Right lobe of liver (tissue), 6 donors: ENCODE measurements at regions not wholly inside any gene's neighbourhood (a gene's known extent, or its start where the extent isn't known, plus 50 kb on each side); places are given as distances from the start of the nearest gene placed in this dataset.

Experiments
- ATAC-seq, 4 donors: fragments of 200-7000 bp; cut with Tn5 transposase; one replicate each; pipeline ENCODE4 v1.9.1; 2020; ENCODE audit warnings: mild to moderate bottlenecking in 4 of 4, moderate library complexity in 4 of 4
- DNase-seq, 3 donors: peaks; one replicate each; pipeline ENCODE4 v3.0.0-alpha.2; 2020
- H3K27ac ChIP-seq, 3 donors: fragments of 200-600 bp; one replicate each; pipeline ENCODE4 v1.8.0; 2022
- H3K27me3 ChIP-seq, 2 donors: fragments of 200-600 bp; one replicate each; pipeline ENCODE4 v1.8.0; 2022
- H3K36me3 ChIP-seq, 4 donors: fragments of 200-600 bp; sonication (generic) in 1 of 4; one replicate each; pipeline versions ENCODE4 v1.5.1 to v1.8.0; 2017 to 2022; ENCODE audit warnings: control low read depth in 1 of 4
- H3K4me1 ChIP-seq, 4 donors: fragments of 200-600 bp; sonication (generic) in 1 of 4; one replicate each; pipeline versions ENCODE4 v1.5.1 to v1.8.0; 2017 to 2022; ENCODE audit warnings: control low read depth in 1 of 4
- H3K4me3 ChIP-seq, 3 donors: fragments of 200-600 bp; one replicate each; pipeline ENCODE4 v1.8.0; 2022
- H3K9me3 ChIP-seq, 4 donors: fragments of 200-600 bp; sonication (generic) in 1 of 4; one replicate each; pipeline versions ENCODE4 v1.5.1 to v1.8.0; 2017 to 2022; ENCODE audit warnings: control low read depth in 1 of 4
- POLR2A ChIP-seq: fragments of 450-650 bp; IDR thresholded peaks from one replicate; pipeline ENCODE4 v1.6.1; 2017; ENCODE audit warnings: antibody characterized with exemption, mild to moderate bottlenecking
- WGBS: methylation state at CpG from one replicate; pipeline ENCODE4 v1.1.6; 2018; ENCODE audit warnings: low coverage, low lambda C conversion rate; ENCODE audit not compliant: insufficient coverage; ENCODE audit errors: missing lambda C conversion rate; 5-methylcytosine and 5-hydroxymethylcytosine counted together
- intact Hi-C, 2 donors: fragments of 100-400 bp; cut with DNase I; formaldehyde crosslinking; loops; one replicate each; pipeline versions ENCODE4 v1.11.2 to v1.14.1; 2022
- TF ChIP-seq, protein P1 (sequence below), 4 donors: fragments of 200-600 bp in 3 of 4; fragments of 450-650 bp in 1 of 4; IDR thresholded peaks; one replicate each; pipeline versions ENCODE4 v1.5.1 to v1.8.0; 2016 to 2022; ENCODE audit warnings: antibody characterized with exemption in 4 of 4, mild to moderate bottlenecking in 2 of 4
- donor health status: DM: no; HTN: yes; CAD: no.
- donor health status: DM: no; HTN: no; CAD: no.
- donor health status: DM: no; HTN: no; CAD: no.
- donor health status: DM: no; HTN: yes; CAD: no.
- donor health status: DM: no; HTN: yes; CAD: no.

DNA sequence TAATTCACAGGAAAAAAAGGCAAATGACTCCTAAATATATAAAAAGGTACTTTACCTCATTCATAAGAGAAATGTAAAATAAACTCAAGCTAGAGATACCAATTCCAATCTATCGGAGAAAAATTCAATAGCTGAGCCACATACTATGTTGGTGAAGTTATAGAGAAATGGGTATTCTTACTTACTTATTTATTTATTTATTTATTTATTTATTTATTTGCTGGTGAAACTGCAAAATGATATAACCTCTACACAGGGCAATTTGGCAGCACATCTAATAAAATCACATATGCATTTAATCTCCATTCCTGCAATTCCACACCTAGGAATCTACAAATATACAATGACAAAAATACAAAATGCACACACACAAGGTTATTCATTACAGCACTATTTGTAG is 117.5 kb upstream of the TMEM168 start:
- Histone ChIP-seq H3K27me3 (no peaks in the 10 kb centered on the region), H3K36me3 (no peaks in the 10 kb centered on the region), H3K4me1 (no peaks in the 10 kb centered on the region), H3K27ac (no peak overlapping the region), H3K4me3 (no peak overlapping the region), H3K9me3 (no peaks in the 10 kb centered on the region)
- intact Hi-C loops = no loop called here
- DNase-seq (no peak), ATAC-seq (no peak)
- TF ChIP-seq, protein P1, sequence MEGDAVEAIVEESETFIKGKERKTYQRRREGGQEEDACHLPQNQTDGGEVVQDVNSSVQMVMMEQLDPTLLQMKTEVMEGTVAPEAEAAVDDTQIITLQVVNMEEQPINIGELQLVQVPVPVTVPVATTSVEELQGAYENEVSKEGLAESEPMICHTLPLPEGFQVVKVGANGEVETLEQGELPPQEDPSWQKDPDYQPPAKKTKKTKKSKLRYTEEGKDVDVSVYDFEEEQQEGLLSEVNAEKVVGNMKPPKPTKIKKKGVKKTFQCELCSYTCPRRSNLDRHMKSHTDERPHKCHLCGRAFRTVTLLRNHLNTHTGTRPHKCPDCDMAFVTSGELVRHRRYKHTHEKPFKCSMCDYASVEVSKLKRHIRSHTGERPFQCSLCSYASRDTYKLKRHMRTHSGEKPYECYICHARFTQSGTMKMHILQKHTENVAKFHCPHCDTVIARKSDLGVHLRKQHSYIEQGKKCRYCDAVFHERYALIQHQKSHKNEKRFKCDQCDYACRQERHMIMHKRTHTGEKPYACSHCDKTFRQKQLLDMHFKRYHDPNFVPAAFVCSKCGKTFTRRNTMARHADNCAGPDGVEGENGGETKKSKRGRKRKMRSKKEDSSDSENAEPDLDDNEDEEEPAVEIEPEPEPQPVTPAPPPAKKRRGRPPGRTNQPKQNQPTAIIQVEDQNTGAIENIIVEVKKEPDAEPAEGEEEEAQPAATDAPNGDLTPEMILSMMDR (IDR thresholded peaks at IDR 0.05) = no peak
- TF ChIP-seq POLR2A = no peak
- 93% methylated on average over 1 of the region's 1 CpG for WGBS

DNA sequence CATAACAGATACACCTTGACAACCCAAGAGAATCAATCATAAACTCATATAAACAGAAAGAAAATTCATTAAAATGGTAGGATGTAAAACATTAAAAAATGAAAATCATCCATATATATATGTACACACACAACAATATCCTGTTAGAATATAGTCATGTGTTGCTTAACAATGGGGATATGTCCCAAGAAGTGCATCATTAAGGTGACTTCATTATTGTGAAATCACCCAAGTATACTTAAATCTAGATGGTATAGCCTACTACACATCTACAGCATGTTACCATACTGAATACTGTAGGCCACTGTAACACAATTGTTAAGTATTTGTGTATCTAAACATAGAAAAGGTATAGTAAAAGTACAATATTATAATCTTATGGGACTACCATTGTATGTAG is 115.8 kb upstream of the TMEM168 start:
- TF ChIP-seq, protein P1 (IDR thresholded peaks at IDR 0.05) = no peak
- intact Hi-C loops = no loop called here
- ATAC-seq = no peak

DNA sequence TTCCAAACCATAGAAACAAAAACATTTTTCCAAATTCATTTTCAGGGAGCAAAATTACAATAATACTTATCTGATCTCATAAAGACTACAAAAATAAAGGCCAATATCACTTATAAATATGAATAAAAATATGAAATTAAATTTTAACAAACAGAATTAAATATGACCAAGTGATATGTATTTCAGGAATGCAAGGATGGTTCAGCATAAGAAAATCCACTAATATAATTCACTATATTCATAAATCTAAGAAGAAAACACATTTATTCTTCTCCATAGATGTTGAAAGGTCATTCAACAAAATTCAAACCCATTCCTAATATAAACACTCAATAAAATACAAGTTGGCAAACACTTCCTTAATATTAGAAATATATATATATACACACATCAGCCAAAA is 115.2 kb upstream of the TMEM168 start:
- Histone ChIP-seq H3K27me3 (no peaks in the 10 kb centered on the region), H3K9me3 (no peaks in the 10 kb centered on the region), H3K4me1 (no peaks in the 10 kb centered on the region), H3K36me3 (no peaks in the 10 kb centered on the region), H3K4me3 (no peak overlapping the region), H3K27ac (no peak overlapping the region)
- DNase-seq (no peak), ATAC-seq (no peak)
- TF ChIP-seq, protein P1 (IDR thresholded peaks at IDR 0.05) = no peak
- TF ChIP-seq POLR2A = no peak
- intact Hi-C loops = no loop called here

More for the DNA sequence above, 115.8 kb upstream of the TMEM168 start:
- H3K27me3 ChIP-seq = no peaks in the 10 kb centered on the region
- no peaks in the 10 kb centered on the region for H3K9me3 ChIP-seq
- no peaks in the 10 kb centered on the region for H3K36me3 ChIP-seq
- no peaks in the 10 kb centered on the region for H3K4me1 ChIP-seq
- no peak overlapping the region for H3K27ac ChIP-seq
- DNase-seq = no peak
- H3K4me3 ChIP-seq = no peak overlapping the region

DNA sequence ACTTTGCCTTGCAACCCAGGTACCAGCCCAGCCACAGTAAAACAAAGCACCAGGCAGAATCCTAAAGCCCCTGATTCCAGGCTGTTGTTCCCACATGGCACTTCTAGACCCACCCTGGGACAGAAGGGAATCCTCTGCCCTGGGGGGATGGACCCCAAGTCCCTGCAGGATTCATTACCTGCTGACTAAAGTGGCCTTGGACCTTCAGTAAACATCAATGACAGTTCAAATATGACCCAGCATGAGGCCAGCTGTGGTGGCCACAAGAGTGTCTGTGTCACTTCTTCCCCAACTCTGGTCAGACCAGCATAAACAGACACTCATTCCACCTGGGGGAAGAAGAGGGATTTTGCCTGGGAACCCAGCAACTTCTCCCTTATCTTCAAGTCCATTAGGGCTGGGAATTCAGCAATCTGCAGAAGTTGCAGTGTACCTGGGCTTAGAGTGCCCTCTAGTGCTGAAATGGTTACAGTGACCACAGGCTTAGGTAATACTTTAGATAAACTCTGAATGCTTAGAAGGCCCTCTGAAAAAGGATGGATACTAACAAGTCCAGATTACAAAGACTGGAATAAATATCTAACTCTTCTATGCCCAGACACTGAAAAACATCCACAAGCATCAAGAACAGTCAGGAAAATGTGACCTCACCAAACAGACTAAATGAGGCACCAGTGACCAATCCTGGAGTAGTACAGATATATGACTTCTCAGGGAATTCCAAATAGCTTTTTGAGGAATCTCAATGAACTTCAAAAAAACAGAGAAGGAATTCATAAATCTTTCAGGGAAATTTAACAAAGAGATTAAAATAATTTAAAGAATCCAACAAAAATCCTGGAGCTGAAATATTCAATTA is 108.5 kb upstream of the TMEM168 start:
- DNase-seq = no peak

More for the DNA sequence above, 108.5 kb upstream of the TMEM168 start:
- TF ChIP-seq, protein P1 (IDR thresholded peaks at IDR 0.05) = peak; percentile 77 to 86 (median 82)
- no peak for TF ChIP-seq POLR2A
- Histone ChIP-seq H3K27ac (no peak overlapping the region), H3K4me3 (no peak overlapping the region), H3K27me3 (no peaks in the 10 kb centered on the region), H3K9me3 (no peaks in the 10 kb centered on the region), H3K36me3 (peaks cover 0 to 4% (median 0%) of the 10 kb centered on the region in 4 donors), H3K4me1 (peaks cover 0 to 5% (median 2%) of the 10 kb centered on the region in 4 donors)
- intact Hi-C loops = no loop called here
- peak; percentile 92 to 97 (median 94) for ATAC-seq
